ENCODE measurements at regions not wholly inside any gene's neighbourhood (a gene's known extent, or its start where the extent isn't known, plus 50 kb on each side); places are given as distances from the start of the nearest gene placed in this dataset.
"Not testable (repeated sequence)": the region's sequence is repeated elsewhere in the genome, so short reads cannot be mapped to it uniquely, and the experiment has no call there.

GRCh38 chr2:101581675-101582299 lies 106.9 kb upstream of the RFX8 start:
- Histone ChIP-seq H3K4me1 (ENCODE audit: insufficient read depth, low read length) (no peaks in the 10 kb centered on the region), H2AFZ (ENCODE audit: low read depth, low read length) (no peak overlapping the region), H3K27ac (ENCODE audit: low read depth, low read length) (no peak overlapping the region), H3K27me3 (ENCODE audit: insufficient read depth, low read length) (no peaks in the 10 kb centered on the region), H3K9ac (ENCODE audit: low read length) (no peak overlapping the region), H4K20me1 (ENCODE audit: insufficient read depth, low read length) (no peaks in the 10 kb centered on the region), H3K36me3 (ENCODE audit: insufficient read depth, low read length) (no peaks in the 10 kb centered on the region), H3K4me2 (ENCODE audit: low read length) (no peak overlapping the region), H3K9me3 (ENCODE audit: insufficient read depth, low read depth, low read length) (no peaks in the 10 kb centered on the region), H3K79me2 (ENCODE audit: insufficient read depth, low read length) (no peaks in the 10 kb centered on the region), H3K4me3 (ENCODE audit: insufficient read depth, low read depth, low read length) (no peak overlapping the region)
- H3K27me3 Mint-ChIP-seq (ENCODE audit: low read depth, unreplicated experiment): peaks cover 15% of the 10 kb centered on the region
- no peak overlapping the region for H3K27ac Mint-ChIP-seq (ENCODE audit: unreplicated experiment)
- H3K4me3 Mint-ChIP-seq (ENCODE audit: unreplicated experiment): no peak overlapping the region
- H3K4me1 Mint-ChIP-seq (ENCODE audit: low read depth, unreplicated experiment): no peaks in the 10 kb centered on the region
- H3K36me3 Mint-ChIP-seq (ENCODE audit: low read depth, unreplicated experiment): no peaks in the 10 kb centered on the region
- peaks cover 5% of the 10 kb centered on the region for H3K9me3 Mint-ChIP-seq (ENCODE audit: unreplicated experiment)
- TF ChIP-seq CTCF (IDR thresholded peaks at IDR 0.05; ENCODE audit: insufficient read depth, low read depth, low read length) (no peak), EZH2 (IDR thresholded peaks at IDR 0.05; ENCODE audit: insufficient read depth, low read length) (no peak)
- DNase-seq (ENCODE audit: low read depth) (no peak), FAIRE-seq (no peak)

GRCh38 chr2:101580528-101580927 lies 105.6 kb upstream of the RFX8 start:
- no peak overlapping the region for H3K4me3 Mint-ChIP-seq (ENCODE audit: unreplicated experiment)
- H3K9me3 Mint-ChIP-seq (ENCODE audit: unreplicated experiment): peaks cover 3% of the 10 kb centered on the region
- no peak overlapping the region for H2AFZ ChIP-seq (ENCODE audit: low read depth, low read length)
- no peaks in the 10 kb centered on the region for H3K36me3 Mint-ChIP-seq (ENCODE audit: low read depth, unreplicated experiment)
- no peaks in the 10 kb centered on the region for H3K4me1 ChIP-seq (ENCODE audit: insufficient read depth, low read length)
- peaks cover 15% of the 10 kb centered on the region for H3K27me3 Mint-ChIP-seq (ENCODE audit: low read depth, unreplicated experiment)
- no peak overlapping the region for H3K4me2 ChIP-seq (ENCODE audit: low read length)
- H3K27me3 ChIP-seq (ENCODE audit: insufficient read depth, low read length): no peaks in the 10 kb centered on the region
- no peak overlapping the region for H3K27ac ChIP-seq (ENCODE audit: low read depth, low read length)
- H3K4me3 ChIP-seq (ENCODE audit: insufficient read depth, low read depth, low read length): no peak overlapping the region
- no peak for TF ChIP-seq CTCF (IDR thresholded peaks at IDR 0.05; ENCODE audit: insufficient read depth, low read depth, low read length)
- no peak for TF ChIP-seq EZH2 (IDR thresholded peaks at IDR 0.05; ENCODE audit: insufficient read depth, low read length)
- H3K4me1 Mint-ChIP-seq (ENCODE audit: low read depth, unreplicated experiment): no peaks in the 10 kb centered on the region
- FAIRE-seq: no peak
- H3K79me2 ChIP-seq (ENCODE audit: insufficient read depth, low read length): no peaks in the 10 kb centered on the region
- H4K20me1 ChIP-seq (ENCODE audit: insufficient read depth, low read length): no peaks in the 10 kb centered on the region
- no peak overlapping the region for H3K27ac Mint-ChIP-seq (ENCODE audit: unreplicated experiment)
- H3K36me3 ChIP-seq (ENCODE audit: insufficient read depth, low read length): no peaks in the 10 kb centered on the region
- no peak overlapping the region for H3K9ac ChIP-seq (ENCODE audit: low read length)
- DNase-seq (ENCODE audit: low read depth): no peak
- H3K9me3 ChIP-seq (ENCODE audit: insufficient read depth, low read depth, low read length): no peaks in the 10 kb centered on the region

- no peaks in the 10 kb centered on the region for H3K36me3 ChIP-seq (ENCODE audit: insufficient read depth, low read length)
- Mint-ChIP-seq H3K27me3 (ENCODE audit: low read depth, unreplicated experiment) (peaks cover 15% of the 10 kb centered on the region), H3K4me1 (ENCODE audit: low read depth, unreplicated experiment) (no peaks in the 10 kb centered on the region), H3K4me3 (ENCODE audit: unreplicated experiment) (no peak overlapping the region), H3K27ac (ENCODE audit: unreplicated experiment) (no peak overlapping the region), H3K9me3 (ENCODE audit: unreplicated experiment) (no peaks in the 10 kb centered on the region), H3K36me3 (ENCODE audit: low read depth, unreplicated experiment) (no peaks in the 10 kb centered on the region)
- H4K20me1 ChIP-seq (ENCODE audit: insufficient read depth, low read length): no peaks in the 10 kb centered on the region
- no peaks in the 10 kb centered on the region for H3K27me3 ChIP-seq (ENCODE audit: insufficient read depth, low read length)
- DNase-seq (ENCODE audit: low read depth) (no peak), FAIRE-seq (no peak)
- H3K27ac ChIP-seq (ENCODE audit: low read depth, low read length): no peak overlapping the region
- no peaks in the 10 kb centered on the region for H3K79me2 ChIP-seq (ENCODE audit: insufficient read depth, low read length)
- no peak overlapping the region for H3K9ac ChIP-seq (ENCODE audit: low read length)
- no peak overlapping the region for H3K4me3 ChIP-seq (ENCODE audit: insufficient read depth, low read depth, low read length)
- no peak overlapping the region for H3K4me2 ChIP-seq (ENCODE audit: low read length)
- TF ChIP-seq EZH2 (IDR thresholded peaks at IDR 0.05; ENCODE audit: insufficient read depth, low read length): no peak
- no peak for TF ChIP-seq CTCF (IDR thresholded peaks at IDR 0.05; ENCODE audit: insufficient read depth, low read depth, low read length)
- H3K4me1 ChIP-seq (ENCODE audit: insufficient read depth, low read length): no peaks in the 10 kb centered on the region
- H3K9me3 ChIP-seq (ENCODE audit: insufficient read depth, low read depth, low read length): no peaks in the 10 kb centered on the region
- no peak overlapping the region for H2AFZ ChIP-seq (ENCODE audit: low read depth, low read length)
These were observed 103.8 kb upstream of the RFX8 start for GRCh38 chr2:101578671-101579070.

GRCh38 chr2:101578135-101578534 lies 103.2 kb upstream of the RFX8 start:
- H3K27ac ChIP-seq (ENCODE audit: low read depth, low read length); FAIRE-seq; H3K9me3 ChIP-seq (ENCODE audit: insufficient read depth, low read depth, low read length); H3K36me3 ChIP-seq (ENCODE audit: insufficient read depth, low read length); H3K4me3 Mint-ChIP-seq (ENCODE audit: unreplicated experiment); H3K4me2 ChIP-seq (ENCODE audit: low read length); H3K4me1 ChIP-seq (ENCODE audit: insufficient read depth, low read length); H3K4me3 ChIP-seq (ENCODE audit: insufficient read depth, low read depth, low read length); H4K20me1 ChIP-seq (ENCODE audit: insufficient read depth, low read length); H3K27ac Mint-ChIP-seq (ENCODE audit: unreplicated experiment); H3K36me3 Mint-ChIP-seq (ENCODE audit: low read depth, unreplicated experiment); DNase-seq (ENCODE audit: low read depth); H3K4me1 Mint-ChIP-seq (ENCODE audit: low read depth, unreplicated experiment); H3K9ac ChIP-seq (ENCODE audit: low read length); H2AFZ ChIP-seq (ENCODE audit: low read depth, low read length); H3K79me2 ChIP-seq (ENCODE audit: insufficient read depth, low read length); H3K9me3 Mint-ChIP-seq (ENCODE audit: unreplicated experiment); H3K27me3 ChIP-seq (ENCODE audit: insufficient read depth, low read length): not testable (repeated sequence)
- H3K27me3 Mint-ChIP-seq (ENCODE audit: low read depth, unreplicated experiment): peaks cover 15% of the 10 kb centered on the region

All from astrocyte (in vitro differentiated cells and primary cell).